ENCODE measurements at regions not wholly inside any gene's neighbourhood (a gene's known extent, or its start where the extent isn't known, plus 50 kb on each side); places are given as distances from the start of the nearest gene placed in this dataset.
A peak's percentile ranks its signal among the peaks of the same experiment; 100 is the strongest.

DNA sequence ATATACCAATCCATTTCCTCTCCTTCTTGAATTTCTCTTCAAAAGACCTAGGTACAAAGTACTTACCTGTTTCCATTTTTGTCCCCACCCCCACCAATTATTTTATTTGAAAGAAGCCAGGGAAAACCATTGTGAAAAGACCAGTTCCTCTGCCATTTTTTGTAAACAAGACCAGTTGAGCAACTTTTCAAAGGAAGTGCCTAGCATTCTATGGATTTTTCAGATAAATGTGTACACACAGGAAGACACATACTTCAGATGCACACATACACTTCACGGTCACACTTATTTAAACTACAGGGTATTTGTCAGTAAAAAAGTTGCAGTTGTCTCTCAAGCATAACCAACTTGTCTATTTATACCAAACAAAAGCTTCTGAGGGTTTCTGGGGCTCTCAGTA, 587.2 kb upstream of the KLHL4 start:
- peak; percentile 8 for DNase-seq (ENCODE audit: low spot score)
- Histone ChIP-seq H3K4me2 (ENCODE audit: low read depth, low read length) (no peak overlapping the region), H3K79me2 (ENCODE audit: insufficient read depth, low read length) (no peaks in the 10 kb centered on the region), H2AFZ (ENCODE audit: low read length) (no peak overlapping the region), H3K27me3 (ENCODE audit: control insufficient read depth in 1 of 2, insufficient read depth in 2 of 2, low read length in 2 of 2) (no peaks in the 10 kb centered on the region), H4K20me1 (ENCODE audit: insufficient read depth, low read length) (no peaks in the 10 kb centered on the region), H3K4me1 (ENCODE audit: insufficient read depth, low read length) (no peaks in the 10 kb centered on the region), H3K4me3 (replicated peaks in 1 of 3; ENCODE audit: insufficient read depth in 1 of 3, low read depth in 2 of 3, low read length in 3 of 3) (no peak overlapping the region), H3K9ac (ENCODE audit: insufficient read depth, low read depth, low read length) (no peak overlapping the region), H3K9me3 (ENCODE audit: low read length) (no peaks in the 10 kb centered on the region), H3K27ac (ENCODE audit: extremely low read length, insufficient read depth, low read length) (no peak overlapping the region), H3K36me3 (replicated peaks in 1 of 2; ENCODE audit: control insufficient read depth in 1 of 2, insufficient read depth in 2 of 2, low read length in 2 of 2) (no peaks in the 10 kb centered on the region)
- WGBS (ENCODE audit: low lambda C conversion rate): 0% methylated on average over 1 of the region's 1 CpG
- ATAC-seq: no peak
- FAIRE-seq: no peak
- POLR2A ChIA-PET: no interaction called here
- BruUV-seq (replicated peaks): no TSS peak
- in situ Hi-C loops (cut with HindIII; ENCODE audit: extremely low pct_ligation_motif_present, low pct_unique_long_range_greater_than_20kb): loop anchor here (25.0 kb wide), 1 partner anchor 593 kb away; no protein-coding TSS in a partner anchor
- TF ChIP-seq SOX5 (CRISPR knock-in tag; IDR thresholded peaks at IDR 0.05; ENCODE audit: borderline replicate concordance) (0 out of 2 replicates have a peak, but pooled peaks have one; percentile 22), FOXO1 (CRISPR knock-in tag; IDR thresholded peaks at IDR 0.05) (no peak), ZMAT3 (CRISPR knock-in tag; conservative IDR thresholded peaks at IDR 0.05) (no peak), MTA1 (CRISPR knock-in tag; IDR thresholded peaks at IDR 0.05; ENCODE audit: borderline replicate concordance) (no peak), ZNF841 (CRISPR knock-in tag; IDR thresholded peaks at IDR 0.05; ENCODE audit: borderline replicate concordance) (no peak), NONO (IDR thresholded peaks at IDR 0.05) (no peak), NONO (CRISPR knock-in tag; conservative IDR thresholded peaks at IDR 0.05) (no peak)
- TF ChIP-seq, protein P1, sequence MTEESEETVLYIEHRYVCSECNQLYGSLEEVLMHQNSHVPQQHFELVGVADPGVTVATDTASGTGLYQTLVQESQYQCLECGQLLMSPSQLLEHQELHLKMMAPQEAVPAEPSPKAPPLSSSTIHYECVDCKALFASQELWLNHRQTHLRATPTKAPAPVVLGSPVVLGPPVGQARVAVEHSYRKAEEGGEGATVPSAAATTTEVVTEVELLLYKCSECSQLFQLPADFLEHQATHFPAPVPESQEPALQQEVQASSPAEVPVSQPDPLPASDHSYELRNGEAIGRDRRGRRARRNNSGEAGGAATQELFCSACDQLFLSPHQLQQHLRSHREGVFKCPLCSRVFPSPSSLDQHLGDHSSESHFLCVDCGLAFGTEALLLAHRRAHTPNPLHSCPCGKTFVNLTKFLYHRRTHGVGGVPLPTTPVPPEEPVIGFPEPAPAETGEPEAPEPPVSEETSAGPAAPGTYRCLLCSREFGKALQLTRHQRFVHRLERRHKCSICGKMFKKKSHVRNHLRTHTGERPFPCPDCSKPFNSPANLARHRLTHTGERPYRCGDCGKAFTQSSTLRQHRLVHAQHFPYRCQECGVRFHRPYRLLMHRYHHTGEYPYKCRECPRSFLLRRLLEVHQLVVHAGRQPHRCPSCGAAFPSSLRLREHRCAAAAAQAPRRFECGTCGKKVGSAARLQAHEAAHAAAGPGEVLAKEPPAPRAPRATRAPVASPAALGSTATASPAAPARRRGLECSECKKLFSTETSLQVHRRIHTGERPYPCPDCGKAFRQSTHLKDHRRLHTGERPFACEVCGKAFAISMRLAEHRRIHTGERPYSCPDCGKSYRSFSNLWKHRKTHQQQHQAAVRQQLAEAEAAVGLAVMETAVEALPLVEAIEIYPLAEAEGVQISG (CRISPR knock-in tag; IDR thresholded peaks at IDR 0.05): no peak
- TF ChIP-seq, protein P2, sequence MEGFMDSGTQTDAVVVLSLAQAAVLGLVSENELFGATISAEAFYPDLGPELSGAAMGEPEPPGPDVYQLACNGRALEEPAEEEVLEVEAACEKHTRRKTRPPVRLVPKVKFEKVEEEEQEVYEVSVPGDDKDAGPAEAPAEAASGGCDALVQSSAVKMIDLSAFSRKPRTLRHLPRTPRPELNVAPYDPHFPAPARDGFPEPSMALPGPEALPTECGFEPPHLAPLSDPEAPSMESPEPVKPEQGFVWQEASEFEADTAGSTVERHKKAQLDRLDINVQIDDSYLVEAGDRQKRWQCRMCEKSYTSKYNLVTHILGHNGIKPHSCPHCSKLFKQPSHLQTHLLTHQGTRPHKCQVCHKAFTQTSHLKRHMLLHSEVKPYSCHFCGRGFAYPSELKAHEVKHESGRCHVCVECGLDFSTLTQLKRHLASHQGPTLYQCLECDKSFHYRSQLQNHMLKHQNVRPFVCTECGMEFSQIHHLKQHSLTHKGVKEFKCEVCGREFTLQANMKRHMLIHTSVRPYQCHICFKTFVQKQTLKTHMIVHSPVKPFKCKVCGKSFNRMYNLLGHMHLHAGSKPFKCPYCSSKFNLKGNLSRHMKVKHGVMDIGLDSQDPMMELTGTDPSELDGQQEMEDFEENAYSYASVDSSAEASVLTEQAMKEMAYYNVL (CRISPR knock-in tag; IDR thresholded peaks at IDR 0.05; ENCODE audit: borderline replicate concordance): no peak
- CTCF ChIA-PET (ENCODE audit: low intra/inter-chr PET ratio, low total read pairs): no interaction called here
- intact Hi-C loops (cut with micrococcal nuclease; ENCODE audit: unreplicated experiment): no loop called here

Measured in HepG2 (cell line).